ENCODE measurements at regions not wholly inside any gene's neighbourhood (a gene's known extent, or its start where the extent isn't known, plus 50 kb on each side); places are given as distances from the start of the nearest gene placed in this dataset.

DNA sequence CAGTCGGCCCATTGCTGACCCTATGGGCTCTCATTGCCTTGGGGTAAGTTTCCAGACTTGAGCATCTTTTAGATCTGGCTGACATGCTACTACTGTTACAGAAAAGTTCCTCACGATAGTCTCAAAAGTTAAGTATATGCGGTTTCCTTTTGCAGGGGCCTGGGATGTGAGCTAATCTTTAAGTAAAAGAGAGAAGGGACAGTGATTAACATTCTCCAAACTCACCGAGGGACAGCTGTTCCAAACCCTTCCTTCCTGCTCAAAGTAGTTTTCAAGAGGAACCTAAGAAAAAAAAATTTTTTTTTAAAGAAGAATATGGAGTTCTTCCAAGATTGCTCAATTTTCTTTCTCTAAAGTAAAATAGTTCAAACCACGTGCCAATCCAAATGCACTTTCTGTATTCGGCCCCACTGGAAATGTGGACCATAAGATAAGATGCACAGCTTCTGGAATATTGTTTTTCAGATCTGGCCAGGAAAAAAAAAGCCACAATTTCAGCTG, 168.0 kb upstream of the SPRY4 start:
- TF ChIP-seq, protein P1, sequence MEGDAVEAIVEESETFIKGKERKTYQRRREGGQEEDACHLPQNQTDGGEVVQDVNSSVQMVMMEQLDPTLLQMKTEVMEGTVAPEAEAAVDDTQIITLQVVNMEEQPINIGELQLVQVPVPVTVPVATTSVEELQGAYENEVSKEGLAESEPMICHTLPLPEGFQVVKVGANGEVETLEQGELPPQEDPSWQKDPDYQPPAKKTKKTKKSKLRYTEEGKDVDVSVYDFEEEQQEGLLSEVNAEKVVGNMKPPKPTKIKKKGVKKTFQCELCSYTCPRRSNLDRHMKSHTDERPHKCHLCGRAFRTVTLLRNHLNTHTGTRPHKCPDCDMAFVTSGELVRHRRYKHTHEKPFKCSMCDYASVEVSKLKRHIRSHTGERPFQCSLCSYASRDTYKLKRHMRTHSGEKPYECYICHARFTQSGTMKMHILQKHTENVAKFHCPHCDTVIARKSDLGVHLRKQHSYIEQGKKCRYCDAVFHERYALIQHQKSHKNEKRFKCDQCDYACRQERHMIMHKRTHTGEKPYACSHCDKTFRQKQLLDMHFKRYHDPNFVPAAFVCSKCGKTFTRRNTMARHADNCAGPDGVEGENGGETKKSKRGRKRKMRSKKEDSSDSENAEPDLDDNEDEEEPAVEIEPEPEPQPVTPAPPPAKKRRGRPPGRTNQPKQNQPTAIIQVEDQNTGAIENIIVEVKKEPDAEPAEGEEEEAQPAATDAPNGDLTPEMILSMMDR (IDR thresholded peaks at IDR 0.05; ENCODE audit: partially characterized antibody, unreplicated experiment) = no peak
- Mint-ChIP-seq H3K9me3 (ENCODE audit: unreplicated experiment) (no peaks in the 10 kb centered on the region), H3K27ac (ENCODE audit: unreplicated experiment) (no peak overlapping the region), H3K36me3 (ENCODE audit: unreplicated experiment) (no peaks in the 10 kb centered on the region), H3K4me3 (ENCODE audit: unreplicated experiment) (no peak overlapping the region), H3K4me1 (ENCODE audit: low read depth, unreplicated experiment) (peaks cover 21% of the 10 kb centered on the region), H3K27me3 (ENCODE audit: unreplicated experiment) (peaks cover 3% of the 10 kb centered on the region)
- no peak for DNase-seq

DNA sequence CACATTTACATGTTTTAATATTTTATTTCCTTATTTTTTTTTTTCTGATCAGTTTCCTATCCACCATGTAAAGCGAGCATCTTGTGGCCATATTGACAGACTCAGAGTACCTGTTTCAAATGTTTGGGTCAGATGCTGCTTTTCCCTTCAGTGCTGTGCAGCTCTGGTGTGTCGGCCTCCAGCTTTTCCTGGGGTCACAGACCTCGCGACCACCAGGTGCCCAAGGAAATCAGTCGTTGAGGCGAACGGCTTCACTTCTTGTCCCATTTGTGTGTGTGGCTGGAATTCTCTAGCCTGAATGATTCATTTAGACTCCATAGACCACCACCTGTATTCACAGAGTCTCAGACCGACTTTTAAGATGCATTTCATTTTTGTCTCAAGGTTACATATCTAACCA, 166.9 kb upstream of the SPRY4 start:
- TF ChIP-seq, protein P1 (IDR thresholded peaks at IDR 0.05; ENCODE audit: partially characterized antibody, unreplicated experiment) = no peak
- H3K36me3 Mint-ChIP-seq (ENCODE audit: unreplicated experiment) = no peaks in the 10 kb centered on the region
- peaks cover 21% of the 10 kb centered on the region for H3K4me1 Mint-ChIP-seq (ENCODE audit: low read depth, unreplicated experiment)
- no peaks in the 10 kb centered on the region for H3K9me3 Mint-ChIP-seq (ENCODE audit: unreplicated experiment)
- H3K27me3 Mint-ChIP-seq (ENCODE audit: unreplicated experiment) = peaks cover 3% of the 10 kb centered on the region
- peak overlapping the region; percentile 98 for H3K27ac Mint-ChIP-seq (ENCODE audit: unreplicated experiment)
- peak; percentile 24 for DNase-seq
- H3K4me3 Mint-ChIP-seq (ENCODE audit: unreplicated experiment) = no peak overlapping the region

DNA sequence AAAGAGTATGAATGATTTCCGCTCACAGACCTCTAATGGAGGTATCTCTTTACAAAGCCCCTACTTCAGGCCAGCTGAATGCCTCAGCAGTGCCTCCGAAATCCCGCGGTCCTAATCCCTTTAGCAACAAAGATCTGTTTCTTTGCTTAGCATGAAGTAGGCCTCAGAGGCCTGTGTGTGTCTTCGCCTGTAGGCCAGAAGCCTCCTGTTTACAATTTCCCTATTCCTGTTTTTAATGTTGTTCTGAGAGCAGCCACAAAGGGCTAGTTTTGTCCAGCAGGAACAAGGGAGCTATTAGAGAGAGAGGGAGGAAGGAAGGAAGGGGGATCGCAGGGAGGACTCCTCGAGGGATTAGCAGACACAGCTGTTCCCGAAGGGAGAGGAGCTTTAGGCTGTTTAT, 166.4 kb upstream of the SPRY4 start:
- H3K27ac Mint-ChIP-seq (ENCODE audit: unreplicated experiment) = peak overlapping the region; percentile 98
- H3K4me3 Mint-ChIP-seq (ENCODE audit: unreplicated experiment) = peak overlapping the region; percentile 63
- no peaks in the 10 kb centered on the region for H3K9me3 Mint-ChIP-seq (ENCODE audit: unreplicated experiment)
- no peaks in the 10 kb centered on the region for H3K36me3 Mint-ChIP-seq (ENCODE audit: unreplicated experiment)
- TF ChIP-seq, protein P1 (IDR thresholded peaks at IDR 0.05; ENCODE audit: partially characterized antibody, unreplicated experiment) = no peak
- peaks cover 3% of the 10 kb centered on the region for H3K27me3 Mint-ChIP-seq (ENCODE audit: unreplicated experiment)
- DNase-seq = peak; percentile 22
- H3K4me1 Mint-ChIP-seq (ENCODE audit: low read depth, unreplicated experiment) = peaks cover 21% of the 10 kb centered on the region

DNA sequence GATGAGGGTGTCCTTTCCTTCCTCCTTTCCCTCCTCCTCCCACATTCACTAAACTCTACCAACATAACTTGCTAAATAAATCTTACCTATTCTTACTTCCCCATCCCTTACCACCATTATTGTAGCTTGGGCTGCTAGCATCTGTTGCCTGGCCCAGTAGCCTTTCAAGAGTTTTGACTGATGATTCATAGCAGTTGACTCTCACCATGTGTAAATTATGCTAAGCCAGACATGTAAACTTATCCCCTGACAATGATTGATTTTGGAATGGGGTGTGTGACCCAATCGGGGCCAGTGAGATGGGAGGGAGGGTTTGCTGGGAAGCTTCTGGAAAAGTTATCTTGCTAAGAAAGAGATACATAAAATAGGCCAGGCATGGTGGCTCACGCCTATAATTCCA, 161.8 kb upstream of the SPRY4 start:
- H3K4me3 Mint-ChIP-seq (ENCODE audit: unreplicated experiment) = no peak overlapping the region
- TF ChIP-seq, protein P1 (IDR thresholded peaks at IDR 0.05; ENCODE audit: partially characterized antibody, unreplicated experiment) = no peak
- DNase-seq = no peak
- peaks cover 6% of the 10 kb centered on the region for H3K27me3 Mint-ChIP-seq (ENCODE audit: unreplicated experiment)
- H3K36me3 Mint-ChIP-seq (ENCODE audit: unreplicated experiment) = no peaks in the 10 kb centered on the region
- peaks cover 23% of the 10 kb centered on the region for H3K4me1 Mint-ChIP-seq (ENCODE audit: low read depth, unreplicated experiment)
- H3K9me3 Mint-ChIP-seq (ENCODE audit: unreplicated experiment) = no peaks in the 10 kb centered on the region
- H3K27ac Mint-ChIP-seq (ENCODE audit: unreplicated experiment) = no peak overlapping the region

DNA sequence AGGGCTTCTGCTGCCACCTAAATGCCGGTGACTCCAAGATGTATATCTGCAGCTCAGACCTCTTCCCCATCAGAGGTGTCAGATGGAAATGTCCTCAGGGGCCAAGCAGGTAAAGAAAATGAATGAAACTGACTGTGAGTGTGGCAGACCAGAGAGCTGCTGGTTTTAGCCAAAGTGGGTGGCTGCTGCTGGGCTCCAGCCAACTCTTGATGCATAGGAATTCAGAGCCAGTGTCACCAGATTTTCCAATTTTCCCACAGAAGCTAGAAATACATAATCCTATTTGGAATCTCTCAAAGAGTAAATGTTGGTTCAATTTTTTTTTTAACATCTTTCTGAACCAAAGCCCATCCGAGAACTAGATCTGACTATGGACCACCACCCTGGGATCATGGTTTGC, 161.2 kb upstream of the SPRY4 start:
- no peak for DNase-seq
- TF ChIP-seq, protein P1 (IDR thresholded peaks at IDR 0.05; ENCODE audit: partially characterized antibody, unreplicated experiment) = no peak
- Mint-ChIP-seq H3K4me3 (ENCODE audit: unreplicated experiment) (no peak overlapping the region), H3K27ac (ENCODE audit: unreplicated experiment) (no peak overlapping the region), H3K27me3 (ENCODE audit: unreplicated experiment) (peaks cover 3% of the 10 kb centered on the region), H3K36me3 (ENCODE audit: unreplicated experiment) (no peaks in the 10 kb centered on the region), H3K9me3 (ENCODE audit: unreplicated experiment) (no peaks in the 10 kb centered on the region), H3K4me1 (ENCODE audit: low read depth, unreplicated experiment) (peaks cover 19% of the 10 kb centered on the region)
